Colonic mucosa (tissue), 4 donors: ENCODE measurements at regions not wholly inside any gene's neighbourhood (a gene's known extent, or its start where the extent isn't known, plus 50 kb on each side); places are given as distances from the start of the nearest gene placed in this dataset.

Experiments used
- DNase-seq: peaks from one replicate; pipeline ENCODE4 v3.0.0-alpha.2; 2020
- H3K27ac ChIP-seq: fragments of 200-600 bp; one replicate; pipeline ENCODE4 v1.8.0; 2021
- H3K27me3 ChIP-seq: fragments of 200-600 bp; one replicate; pipeline ENCODE4 v1.8.0; 2021
- H3K36me3 ChIP-seq: fragments of 200-600 bp; one replicate; pipeline ENCODE4 v1.8.0; 2021
- H3K4me1 ChIP-seq: fragments of 200-600 bp; one replicate; pipeline ENCODE4 v1.8.0; 2021; ENCODE audit warnings: mild to moderate bottlenecking
- H3K4me3 ChIP-seq: fragments of 200-600 bp; one replicate; pipeline ENCODE4 v1.8.0; 2021
- H3K9ac ChIP-seq, 2 donors: one replicate each; pipeline ENCODE4 v1.7.0; 2013; ENCODE audit warnings: control low read depth in 2 of 2, low read depth in 2 of 2, low read length in 2 of 2
- H3K9me3 ChIP-seq: fragments of 200-600 bp; one replicate; pipeline ENCODE4 v1.8.0; 2021
- CTCF ChIP-seq: fragments of 200-600 bp; IDR thresholded peaks from one replicate; pipeline ENCODE4 v1.8.0; 2022; ENCODE audit warnings: antibody characterized with exemption, mild to moderate bottlenecking
- intact Hi-C: fragments of 100-400 bp; cut with DNase I; formaldehyde crosslinking; loops from one replicate; pipeline ENCODE4 v1.14.1; 2022
- donor health status: healthy.
- donor health status: DM: no; HTN: no; CAD: no.
- donor health status: DM: no; HTN: no; CAD: no.

- Histone ChIP-seq H3K27me3 (no peaks in the 10 kb centered on the region), H3K9me3 (no peaks in the 10 kb centered on the region), H3K36me3 (no peaks in the 10 kb centered on the region), H3K4me1 (no peaks in the 10 kb centered on the region), H3K27ac (no peak overlapping the region), H3K4me3 (no peak overlapping the region), H3K9ac (no peak overlapping the region)
- DNase-seq: no peak
- intact Hi-C loops: no loop called here
- no peak for TF ChIP-seq CTCF
These were observed 311.3 kb downstream of the TRIML1 start for GRCh38 chr4:188450571-188450970.

GRCh38 chr4:188452097-188452496, 312.9 kb downstream of the TRIML1 start:
- Histone ChIP-seq H3K27me3 (no peaks in the 10 kb centered on the region), H3K9me3 (no peaks in the 10 kb centered on the region), H3K27ac (no peak overlapping the region), H3K36me3 (no peaks in the 10 kb centered on the region), H3K4me1 (no peaks in the 10 kb centered on the region), H3K9ac (no peak overlapping the region), H3K4me3 (no peak overlapping the region)
- DNase-seq: no peak
- intact Hi-C loops: no loop called here
- no peak for TF ChIP-seq CTCF

GRCh38 chr4:188454575-188454974, 315.3 kb downstream of the TRIML1 start:
- no peaks in the 10 kb centered on the region for H3K9me3 ChIP-seq
- H3K27me3 ChIP-seq: no peaks in the 10 kb centered on the region
- H3K9ac ChIP-seq: no peak overlapping the region
- no peak for TF ChIP-seq CTCF
- no peaks in the 10 kb centered on the region for H3K36me3 ChIP-seq
- H3K4me1 ChIP-seq: no peaks in the 10 kb centered on the region
- no peak for DNase-seq
- H3K27ac ChIP-seq: no peak overlapping the region
- H3K4me3 ChIP-seq: no peak overlapping the region
- intact Hi-C loops: no loop called here

- TF ChIP-seq CTCF: no peak
- H3K4me3 ChIP-seq: no peak overlapping the region
- no peak overlapping the region for H3K9ac ChIP-seq
- no peaks in the 10 kb centered on the region for H3K9me3 ChIP-seq
- intact Hi-C loops: no loop called here
- no peak for DNase-seq
- no peaks in the 10 kb centered on the region for H3K27me3 ChIP-seq
- no peaks in the 10 kb centered on the region for H3K36me3 ChIP-seq
- no peaks in the 10 kb centered on the region for H3K4me1 ChIP-seq
- H3K27ac ChIP-seq: no peak overlapping the region
These were observed 316.0 kb downstream of the TRIML1 start for GRCh38 chr4:188455062-188455752.

- Histone ChIP-seq H3K36me3 (no peaks in the 10 kb centered on the region), H3K27me3 (no peaks in the 10 kb centered on the region), H3K9me3 (no peaks in the 10 kb centered on the region), H3K9ac (no peak overlapping the region), H3K4me3 (no peak overlapping the region), H3K4me1 (no peaks in the 10 kb centered on the region), H3K27ac (no peak overlapping the region)
- DNase-seq: no peak
- no peak for TF ChIP-seq CTCF
- intact Hi-C loops: no loop called here
These were observed 320.1 kb downstream of the TRIML1 start for GRCh38 chr4:188459381-188459780.
